Duodenal mucosa (tissue), 2 donors: ENCODE measurements at regions not wholly inside any gene's neighbourhood (a gene's known extent, or its start where the extent isn't known, plus 50 kb on each side); places are given as distances from the start of the nearest gene placed in this dataset.

Experiments used
- H3K27ac ChIP-seq: one replicate; pipeline ENCODE4 v1.7.0; 2013; ENCODE audit warnings: low read depth, low read length
- H3K27me3 ChIP-seq, 2 donors: one replicate each; pipeline ENCODE4 v1.7.0; 2013; ENCODE audit warnings: low read length in 2 of 2, control low read depth in 1 of 2; ENCODE audit not compliant: insufficient read depth in 2 of 2, control insufficient read depth in 1 of 2
- H3K36me3 ChIP-seq, 2 donors: one replicate each; pipeline ENCODE4 v1.7.0; 2013; ENCODE audit warnings: low read length in 2 of 2, control low read depth in 1 of 2; ENCODE audit not compliant: insufficient read depth in 2 of 2, control insufficient read depth in 1 of 2
- H3K4me1 ChIP-seq, 2 donors: one replicate each; pipeline ENCODE4 v1.7.0; 2013; ENCODE audit warnings: low read length in 2 of 2, control low read depth in 1 of 2; ENCODE audit not compliant: insufficient read depth in 2 of 2, control insufficient read depth in 1 of 2
- H3K4me3 ChIP-seq, 2 donors: one replicate each; pipeline ENCODE4 v1.7.0; 2013; ENCODE audit warnings: low read length in 2 of 2, low read depth in 1 of 2
- H3K9ac ChIP-seq, 2 donors: one replicate each; pipeline ENCODE4 v1.7.0; 2013; ENCODE audit warnings: low read length in 2 of 2, low read depth in 1 of 2
- H3K9me3 ChIP-seq, 2 donors: one replicate each; pipeline ENCODE4 v1.7.0; 2013; ENCODE audit warnings: low read length in 2 of 2, control low read depth in 1 of 2; ENCODE audit not compliant: control insufficient read depth in 1 of 2

DNA sequence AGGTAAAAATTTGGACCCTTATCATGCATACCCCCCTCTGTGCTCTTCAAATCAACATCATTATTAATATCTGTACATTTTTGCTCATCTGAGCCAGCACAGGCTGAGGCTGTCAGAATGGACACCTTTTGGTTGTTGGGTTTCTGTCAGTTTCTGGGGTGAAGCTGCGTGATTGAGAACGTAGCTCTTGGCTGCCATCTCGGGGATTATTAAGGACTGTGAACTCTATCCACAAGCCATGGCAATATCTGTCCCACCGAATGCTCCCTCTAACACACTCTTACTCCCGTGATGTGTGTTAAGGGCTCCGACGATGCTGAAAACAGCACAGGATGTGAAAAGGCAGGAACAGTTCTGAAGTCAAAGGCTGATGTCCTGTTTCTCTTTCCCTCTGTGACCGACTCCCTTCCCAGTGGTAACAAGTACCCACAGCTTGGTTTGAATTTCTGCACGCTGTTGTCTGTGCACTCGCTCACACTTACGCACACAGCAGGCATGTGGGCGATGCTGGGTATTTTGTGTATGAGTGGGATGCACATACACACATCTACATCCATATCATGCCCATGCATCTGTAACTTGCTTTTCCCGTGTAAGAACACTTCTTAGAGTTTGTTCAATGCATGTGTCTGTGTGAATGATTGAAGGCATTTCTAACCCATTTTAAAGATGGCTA lies 405.6 kb downstream of the TMEM121 start:
- no peaks in the 10 kb centered on the region for H3K27me3 ChIP-seq
- H3K27ac ChIP-seq, result no peak overlapping the region
- H3K9ac ChIP-seq, result no peak overlapping the region
- no peaks in the 10 kb centered on the region for H3K36me3 ChIP-seq
- no peak overlapping the region for H3K4me3 ChIP-seq
- H3K4me1 ChIP-seq, result no peaks in the 10 kb centered on the region
- peaks cover 0 to 6% of the 10 kb centered on the region in 2 donors for H3K9me3 ChIP-seq

- no peak overlapping the region for H3K27ac ChIP-seq
- no peaks in the 10 kb centered on the region for H3K36me3 ChIP-seq
- H3K4me3 ChIP-seq, result no peak overlapping the region
- no peaks in the 10 kb centered on the region for H3K27me3 ChIP-seq
- H3K9ac ChIP-seq, result no peak overlapping the region
- H3K4me1 ChIP-seq, result no peaks in the 10 kb centered on the region
- H3K9me3 ChIP-seq, result peaks cover 1 to 6% of the 10 kb centered on the region in 2 donors
Measured at GRCh38 chr14:105933238-105933637, 406.9 kb downstream of the TMEM121 start.

DNA sequence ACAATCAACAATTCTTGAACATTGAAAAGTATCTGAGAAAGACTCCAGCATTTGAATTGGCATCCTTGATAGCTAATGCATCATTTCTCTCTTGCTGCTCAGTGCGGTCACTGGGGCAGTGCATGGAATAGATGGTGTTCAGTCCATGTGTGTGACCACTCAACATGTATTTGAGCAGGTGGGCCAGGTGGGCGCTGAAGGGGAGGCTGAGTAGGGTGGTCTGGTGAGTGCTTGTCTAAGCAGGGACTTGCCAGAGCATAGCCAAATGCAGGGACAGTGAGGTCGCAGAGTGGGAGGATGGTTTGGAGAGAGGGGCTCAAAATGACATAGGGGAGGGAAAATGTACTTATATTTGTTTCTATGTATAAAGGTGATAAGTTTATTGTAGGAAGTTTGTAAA lies 409.0 kb downstream of the TMEM121 start:
- Histone ChIP-seq H3K27me3 (no peaks in the 10 kb centered on the region), H3K9me3 (peaks cover 5 to 10% of the 10 kb centered on the region in 2 donors), H3K4me1 (no peaks in the 10 kb centered on the region), H3K27ac (no peak overlapping the region), H3K4me3 (no peak overlapping the region), H3K9ac (no peak overlapping the region), H3K36me3 (no peaks in the 10 kb centered on the region)

DNA sequence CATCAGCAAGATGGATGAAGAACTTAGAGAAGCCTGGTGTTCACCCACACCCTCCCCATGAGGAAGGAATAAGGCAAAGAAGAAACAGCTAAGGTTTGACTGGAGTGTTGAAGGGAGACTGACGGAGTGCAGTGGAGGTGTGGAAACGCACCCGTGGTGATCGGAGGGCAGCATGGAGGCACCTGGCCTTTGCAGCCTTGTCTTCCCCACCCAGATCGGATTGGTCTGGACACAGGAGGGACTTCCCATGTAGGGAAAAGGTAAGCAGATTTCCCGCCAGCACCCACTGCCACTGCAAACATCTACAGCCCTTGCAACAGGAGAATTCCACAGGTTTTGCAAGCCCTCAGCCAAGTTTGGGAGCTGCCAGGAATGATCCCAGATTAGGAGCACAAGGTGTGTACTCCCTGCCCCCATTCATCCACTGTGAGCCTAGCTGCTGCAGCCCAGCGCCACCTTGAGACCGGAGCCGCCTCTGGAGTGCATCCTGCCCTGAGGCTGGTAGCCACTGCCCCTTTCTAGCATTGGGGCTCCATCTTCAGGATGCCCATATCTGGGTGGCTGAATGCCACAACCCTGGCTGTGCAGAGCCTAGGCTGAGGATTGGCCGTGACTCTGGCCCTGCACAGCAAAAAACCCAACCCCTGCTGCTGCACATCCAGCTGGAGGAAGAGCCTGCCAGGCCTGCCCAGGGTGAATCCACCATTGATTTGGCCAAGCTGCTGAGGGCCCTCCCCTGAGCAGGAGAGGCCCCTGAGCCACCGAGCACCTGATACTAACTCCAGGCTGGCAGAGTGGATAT lies 411.1 kb downstream of the TMEM121 start:
- no peak overlapping the region for H3K27ac ChIP-seq
- H3K36me3 ChIP-seq, result no peaks in the 10 kb centered on the region
- no peaks in the 10 kb centered on the region for H3K4me1 ChIP-seq
- no peak overlapping the region for H3K4me3 ChIP-seq
- no peaks in the 10 kb centered on the region for H3K27me3 ChIP-seq
- peaks cover 5 to 10% of the 10 kb centered on the region in 2 donors for H3K9me3 ChIP-seq
- H3K9ac ChIP-seq, result no peak overlapping the region

DNA sequence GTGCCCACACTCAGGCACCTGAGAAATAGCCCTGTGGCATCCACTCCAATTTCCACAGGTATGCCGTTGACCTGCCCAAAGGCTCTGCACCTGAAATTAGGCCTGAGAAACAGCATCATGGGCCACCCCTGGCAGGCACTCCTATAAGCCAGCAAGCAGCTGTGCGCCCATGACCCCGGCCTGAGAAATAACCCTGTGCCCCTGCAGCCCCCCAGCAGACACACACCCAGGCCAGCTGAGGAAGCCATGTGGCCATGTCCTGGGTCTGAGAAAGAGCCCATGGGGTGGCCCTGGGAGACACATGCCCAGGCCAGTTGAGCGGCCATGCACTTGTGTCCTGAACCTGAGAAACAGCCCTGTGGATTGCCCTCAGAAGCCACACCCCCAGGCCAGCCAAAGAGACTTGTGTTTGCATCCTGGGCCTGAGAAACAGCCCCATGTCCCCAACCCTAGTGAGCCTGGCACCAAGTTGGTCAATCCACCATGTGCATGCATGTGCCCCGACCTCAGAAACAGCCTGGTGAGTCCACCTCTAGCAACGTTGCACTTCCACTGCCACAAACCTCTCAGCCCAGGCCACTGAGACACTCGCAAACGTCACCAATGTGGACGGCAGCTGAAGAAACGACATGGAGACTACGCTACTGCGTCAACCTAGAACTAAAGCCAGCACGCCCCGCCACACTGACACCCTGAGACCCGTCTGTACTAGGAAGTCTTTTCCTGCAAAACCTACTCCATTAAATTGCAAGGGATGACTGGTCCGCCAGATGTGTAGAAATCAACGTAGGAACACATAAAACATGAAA lies 411.9 kb downstream of the TMEM121 start:
- Histone ChIP-seq H3K9me3 (peaks cover 5 to 10% of the 10 kb centered on the region in 2 donors), H3K36me3 (no peaks in the 10 kb centered on the region), H3K4me3 (no peak overlapping the region), H3K27ac (no peak overlapping the region), H3K9ac (no peak overlapping the region), H3K4me1 (no peaks in the 10 kb centered on the region), H3K27me3 (no peaks in the 10 kb centered on the region)

- Histone ChIP-seq H3K9ac (no peak overlapping the region), H3K36me3 (no peaks in the 10 kb centered on the region), H3K9me3 (peaks cover 5 to 10% of the 10 kb centered on the region in 2 donors), H3K4me3 (no peak overlapping the region), H3K27me3 (no peaks in the 10 kb centered on the region), H3K27ac (no peak overlapping the region), H3K4me1 (no peaks in the 10 kb centered on the region)
Measured at GRCh38 chr14:105938959-105939358, 412.6 kb downstream of the TMEM121 start.

DNA sequence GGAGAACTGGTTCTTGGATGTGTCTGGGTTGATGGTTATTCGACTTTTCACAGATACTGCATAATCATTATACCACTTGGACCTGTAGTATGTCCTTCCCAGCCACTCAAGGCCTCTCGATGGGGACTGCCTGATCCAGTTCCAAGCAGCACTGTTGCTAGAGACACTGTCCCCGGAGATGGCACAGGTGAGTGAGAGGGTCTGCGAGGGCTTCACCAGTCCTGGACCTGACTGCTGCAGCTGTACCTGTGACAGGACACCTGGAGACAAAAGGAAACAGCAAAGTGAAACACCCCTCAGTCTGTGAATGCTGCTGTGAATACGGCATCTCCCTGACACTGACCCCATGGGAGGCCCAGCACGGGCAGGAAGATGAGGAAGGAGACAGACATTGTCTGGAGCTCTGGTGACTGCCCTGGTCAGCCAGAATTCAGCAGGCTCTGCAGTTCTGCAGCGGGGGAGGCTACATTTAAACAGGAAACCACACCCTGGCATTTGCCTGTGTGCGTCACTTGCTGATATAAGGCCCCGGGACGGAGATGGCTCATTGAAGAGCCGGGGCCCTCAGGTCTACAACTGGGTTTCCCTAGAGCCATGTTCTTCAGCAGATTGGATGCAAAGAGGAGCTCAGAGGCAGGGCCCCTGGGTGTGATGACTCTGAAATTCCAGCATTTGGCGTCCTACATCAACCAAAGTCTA lies 413.6 kb downstream of the TMEM121 start:
- H3K27me3 ChIP-seq, result no peaks in the 10 kb centered on the region
- no peak overlapping the region for H3K27ac ChIP-seq
- H3K36me3 ChIP-seq, result no peaks in the 10 kb centered on the region
- peaks cover 5 to 8% of the 10 kb centered on the region in 2 donors for H3K9me3 ChIP-seq
- no peak overlapping the region for H3K4me3 ChIP-seq
- H3K4me1 ChIP-seq, result peaks cover 8% of the 10 kb centered on the region in 2 donors
- no peak overlapping the region for H3K9ac ChIP-seq

- Histone ChIP-seq H3K9me3 (peaks cover 4 to 5% of the 10 kb centered on the region in 2 donors), H3K4me1 (peaks cover 8 to 10% of the 10 kb centered on the region in 2 donors), H3K27ac (no peak overlapping the region), H3K27me3 (no peaks in the 10 kb centered on the region), H3K4me3 (no peak overlapping the region), H3K9ac (no peak overlapping the region), H3K36me3 (no peaks in the 10 kb centered on the region)
Measured at GRCh38 chr14:105940534-105941225, 414.3 kb downstream of the TMEM121 start.
